A673 (cell line): ENCODE measurements at regions not wholly inside any gene's neighbourhood (a gene's known extent, or its start where the extent isn't known, plus 50 kb on each side); places are given as distances from the start of the nearest gene placed in this dataset.

ENCODE experiments used
- EZH2 ChIP-seq: fragments of 200-600 bp; sonication (generic); IDR thresholded peaks from 2 replicates; pipeline ENCODE4 v1.6.1; 2017; ENCODE audit warnings: borderline replicate concordance, low read depth, mild to moderate bottlenecking, mixed read lengths, antibody characterized with exemption, low read length; ENCODE audit not compliant: poor library complexity, severe bottlenecking
- TF ChIP-seq, protein P1 (sequence below): fragments of 300-800, 200-600 bp; sonication (generic); conservative IDR thresholded peaks from 2 replicates; pipeline ENCODE4 v1.5.1; 2017; ENCODE audit warnings: low read depth, mild to moderate bottlenecking, antibody characterized with exemption, low read length, moderate library complexity, mixed read lengths

DNA sequence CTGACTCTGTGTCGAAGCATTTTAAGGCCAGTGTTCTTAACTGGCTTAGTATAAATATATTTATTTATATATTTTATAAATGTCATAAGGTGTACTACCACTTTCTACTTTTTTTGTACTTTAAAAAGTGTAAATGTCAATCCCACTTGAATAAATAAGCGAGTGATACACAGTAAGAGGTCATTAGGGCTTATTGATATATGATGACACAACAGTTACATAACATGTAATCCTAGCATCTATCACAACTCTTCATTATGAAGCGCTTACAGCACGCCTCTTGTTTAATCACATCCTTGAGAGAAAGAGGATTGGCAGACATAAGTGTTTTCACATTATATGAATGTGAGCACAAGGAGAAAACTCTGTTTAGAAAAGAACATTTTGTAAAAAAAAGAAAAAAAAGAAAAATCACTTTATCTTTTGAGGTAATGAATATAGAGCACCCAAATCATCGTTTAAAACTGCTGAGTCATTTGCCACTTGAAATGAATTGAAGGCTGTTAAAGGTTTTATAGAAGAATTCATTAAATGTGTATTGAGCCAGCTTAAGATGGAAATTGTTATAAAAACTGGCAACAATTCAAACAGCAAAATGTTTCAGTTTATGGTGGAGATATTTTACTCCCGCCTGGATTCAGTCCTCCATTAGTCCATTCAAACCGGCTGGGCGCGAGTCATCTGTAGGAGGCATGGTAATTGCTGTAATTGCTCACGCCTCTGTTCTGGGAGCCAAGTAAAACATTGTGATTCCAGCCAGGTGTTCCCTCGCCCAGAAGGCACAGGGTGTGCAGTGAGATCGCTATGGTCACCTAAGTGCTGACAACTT, 627.3 kb upstream of the KIRREL3 start:
- TF ChIP-seq, protein P1, sequence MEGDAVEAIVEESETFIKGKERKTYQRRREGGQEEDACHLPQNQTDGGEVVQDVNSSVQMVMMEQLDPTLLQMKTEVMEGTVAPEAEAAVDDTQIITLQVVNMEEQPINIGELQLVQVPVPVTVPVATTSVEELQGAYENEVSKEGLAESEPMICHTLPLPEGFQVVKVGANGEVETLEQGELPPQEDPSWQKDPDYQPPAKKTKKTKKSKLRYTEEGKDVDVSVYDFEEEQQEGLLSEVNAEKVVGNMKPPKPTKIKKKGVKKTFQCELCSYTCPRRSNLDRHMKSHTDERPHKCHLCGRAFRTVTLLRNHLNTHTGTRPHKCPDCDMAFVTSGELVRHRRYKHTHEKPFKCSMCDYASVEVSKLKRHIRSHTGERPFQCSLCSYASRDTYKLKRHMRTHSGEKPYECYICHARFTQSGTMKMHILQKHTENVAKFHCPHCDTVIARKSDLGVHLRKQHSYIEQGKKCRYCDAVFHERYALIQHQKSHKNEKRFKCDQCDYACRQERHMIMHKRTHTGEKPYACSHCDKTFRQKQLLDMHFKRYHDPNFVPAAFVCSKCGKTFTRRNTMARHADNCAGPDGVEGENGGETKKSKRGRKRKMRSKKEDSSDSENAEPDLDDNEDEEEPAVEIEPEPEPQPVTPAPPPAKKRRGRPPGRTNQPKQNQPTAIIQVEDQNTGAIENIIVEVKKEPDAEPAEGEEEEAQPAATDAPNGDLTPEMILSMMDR = no peak
- no peak for TF ChIP-seq EZH2
